ENCODE measurements at regions not wholly inside any gene's neighbourhood (a gene's known extent, or its start where the extent isn't known, plus 50 kb on each side); places are given as distances from the start of the nearest gene placed in this dataset.
"Not testable (repeated sequence)": the region's sequence is repeated elsewhere in the genome, so short reads cannot be mapped to it uniquely, and the experiment has no call there.

GRCh38 chr14:104472073-104472472, 107.5 kb upstream of the C14orf180 start:
- no peak for DNase-seq

GRCh38 chr14:104472536-104473243, 106.9 kb upstream of the C14orf180 start:
- DNase-seq, result no peak

- DNase-seq, result no peak
These were observed 106.4 kb upstream of the C14orf180 start for GRCh38 chr14:104473244-104473565.

GRCh38 chr14:104473649-104474494, 105.7 kb upstream of the C14orf180 start:
- no peak for DNase-seq

GRCh38 chr14:104474495-104475213, 104.9 kb upstream of the C14orf180 start:
- no peak for DNase-seq

GRCh38 chr14:104475256-104475655, 104.3 kb upstream of the C14orf180 start:
- DNase-seq, result no peak

GRCh38 chr14:104475802-104476201, 103.8 kb upstream of the C14orf180 start:
- DNase-seq, result no peak

- DNase-seq, result no peak
These were observed 103.1 kb upstream of the C14orf180 start for GRCh38 chr14:104476437-104476836.

GRCh38 chr14:104477117-104477623, 102.4 kb upstream of the C14orf180 start:
- no peak for DNase-seq

GRCh38 chr14:104477666-104478380, 101.7 kb upstream of the C14orf180 start:
- DNase-seq, result no peak

GRCh38 chr14:104478656-104479055, 100.9 kb upstream of the C14orf180 start:
- no peak for DNase-seq

GRCh38 chr14:104479901-104480300, 99.7 kb upstream of the C14orf180 start:
- no peak for DNase-seq

GRCh38 chr14:104481323-104481722, 98.2 kb upstream of the C14orf180 start:
- DNase-seq, result no peak

- DNase-seq, result not testable (repeated sequence)
These were observed 97.5 kb upstream of the C14orf180 start for GRCh38 chr14:104482017-104482416.

GRCh38 chr14:104486222-104486923, 93.2 kb upstream of the C14orf180 start:
- no peak for DNase-seq

- no peak for DNase-seq
These were observed 85.1 kb upstream of the C14orf180 start for GRCh38 chr14:104494483-104494882.

GRCh38 chr14:104496095-104496494, 83.5 kb upstream of the C14orf180 start:
- no peak for DNase-seq

- DNase-seq, result no peak
These were observed 79.5 kb upstream of the C14orf180 start for GRCh38 chr14:104499784-104500760.

GRCh38 chr14:104502060-104502459, 77.5 kb upstream of the C14orf180 start:
- no peak for DNase-seq

- no peak for DNase-seq
These were observed 75.9 kb upstream of the C14orf180 start for GRCh38 chr14:104503691-104504090.
